ENCODE measurements at regions not wholly inside any gene's neighbourhood (a gene's known extent, or its start where the extent isn't known, plus 50 kb on each side); places are given as distances from the start of the nearest gene placed in this dataset.

- H3K27me3 ChIP-seq (ENCODE audit: control insufficient read depth in 1 of 2, insufficient read depth in 1 of 2, low read length in 2 of 2): no peaks in the 10 kb centered on the region
- no peak overlapping the region for H2AFZ ChIP-seq (ENCODE audit: low read depth, low read length)
- no peak overlapping the region for H3K14ac ChIP-seq (ENCODE audit: low read length in 2 of 2)
- no peak overlapping the region for H3K4ac ChIP-seq (ENCODE audit: low read depth in 1 of 2, low read length in 2 of 2)
- no peak overlapping the region for H3K27ac ChIP-seq (ENCODE audit: low read length, poor library complexity, severe bottlenecking)
- no peak overlapping the region for H3K4me2 ChIP-seq (ENCODE audit: low read length, poor library complexity, severe bottlenecking)
- no peak for DNase-seq
- no peak overlapping the region for H2AK5ac ChIP-seq (ENCODE audit: low read length, severe bottlenecking)
- no peak overlapping the region for H3K9ac ChIP-seq (ENCODE audit: low read length)
- H3K36me3 ChIP-seq (ENCODE audit: control insufficient read depth in 1 of 2, insufficient read depth in 2 of 2, low read depth in 1 of 2, low read length in 2 of 2): no peaks in the 10 kb centered on the region
- H2BK12ac ChIP-seq (ENCODE audit: low read length in 2 of 2): no peak overlapping the region
- H3K79me1 ChIP-seq (replicated peaks; ENCODE audit: low read length, poor library complexity, severe bottlenecking): no peaks in the 10 kb centered on the region
- H2BK5ac ChIP-seq (ENCODE audit: low read depth, low read length, poor library complexity, severe bottlenecking): no peak overlapping the region
- no peak overlapping the region for H2BK120ac ChIP-seq (ENCODE audit: low read depth, low read length)
- H3K18ac ChIP-seq (ENCODE audit: low read depth in 1 of 2, low read length in 2 of 2): no peak overlapping the region
- no peak overlapping the region for H2BK15ac ChIP-seq (ENCODE audit: low read depth, poor library complexity, severe bottlenecking)
- no peaks in the 10 kb centered on the region for H3K9me3 ChIP-seq (ENCODE audit: control insufficient read depth, low read length)
- no peak overlapping the region for H4K91ac ChIP-seq (ENCODE audit: low read length)
- H3K23ac ChIP-seq (ENCODE audit: low read length in 2 of 2): no peak overlapping the region
- no peak overlapping the region for H4K8ac ChIP-seq (ENCODE audit: low read length)
- no peak overlapping the region for H3K4me3 ChIP-seq (ENCODE audit: insufficient read depth in 1 of 2, low read depth in 1 of 2, low read length in 2 of 2)
- no peaks in the 10 kb centered on the region for H3K4me1 ChIP-seq (ENCODE audit: control insufficient read depth, insufficient read depth, low read depth, low read length)
These were observed 54.3 kb downstream of the HAND2 start for GRCh38 chr4:173475751-173476150.

GRCh38 chr4:173469622-173470021 lies 60.4 kb downstream of the HAND2 start:
- no peak overlapping the region for H3K4me3 ChIP-seq (ENCODE audit: insufficient read depth in 1 of 2, low read depth in 1 of 2, low read length in 2 of 2)
- DNase-seq: no peak
- no peak overlapping the region for H3K23ac ChIP-seq (ENCODE audit: low read length in 2 of 2)
- H2AK5ac ChIP-seq (ENCODE audit: low read length, severe bottlenecking): no peak overlapping the region
- no peak overlapping the region for H2BK12ac ChIP-seq (ENCODE audit: low read length in 2 of 2)
- H3K4ac ChIP-seq (ENCODE audit: low read depth in 1 of 2, low read length in 2 of 2): no peak overlapping the region
- H3K18ac ChIP-seq (ENCODE audit: low read depth in 1 of 2, low read length in 2 of 2): no peak overlapping the region
- H3K27me3 ChIP-seq (ENCODE audit: control insufficient read depth in 1 of 2, insufficient read depth in 1 of 2, low read length in 2 of 2): no peaks in the 10 kb centered on the region
- H3K79me1 ChIP-seq (replicated peaks; ENCODE audit: low read length, poor library complexity, severe bottlenecking): no peaks in the 10 kb centered on the region
- H3K4me2 ChIP-seq (ENCODE audit: low read length, poor library complexity, severe bottlenecking): no peak overlapping the region
- H4K91ac ChIP-seq (ENCODE audit: low read length): no peak overlapping the region
- H3K36me3 ChIP-seq (ENCODE audit: control insufficient read depth in 1 of 2, insufficient read depth in 2 of 2, low read depth in 1 of 2, low read length in 2 of 2): no peaks in the 10 kb centered on the region
- H3K9me3 ChIP-seq (ENCODE audit: control insufficient read depth, low read length): no peaks in the 10 kb centered on the region
- no peak overlapping the region for H2BK120ac ChIP-seq (ENCODE audit: low read depth, low read length)
- no peak overlapping the region for H2AFZ ChIP-seq (ENCODE audit: low read depth, low read length)
- 89% methylated on average over 7 of the region's 7 CpGs for WGBS
- H3K27ac ChIP-seq (ENCODE audit: low read length, poor library complexity, severe bottlenecking): no peak overlapping the region
- H2BK15ac ChIP-seq (ENCODE audit: low read depth, poor library complexity, severe bottlenecking): no peak overlapping the region
- no peak overlapping the region for H4K8ac ChIP-seq (ENCODE audit: low read length)
- no peaks in the 10 kb centered on the region for H3K4me1 ChIP-seq (ENCODE audit: control insufficient read depth, insufficient read depth, low read depth, low read length)
- H3K9ac ChIP-seq (ENCODE audit: low read length): no peak overlapping the region
- H2BK5ac ChIP-seq (ENCODE audit: low read depth, low read length, poor library complexity, severe bottlenecking): no peak overlapping the region
- no peak overlapping the region for H3K14ac ChIP-seq (ENCODE audit: low read length in 2 of 2)

GRCh38 chr4:173468314-173468713 lies 61.7 kb downstream of the HAND2 start:
- Histone ChIP-seq H2BK120ac (ENCODE audit: low read depth, low read length) (no peak overlapping the region), H3K4me2 (ENCODE audit: low read length, poor library complexity, severe bottlenecking) (no peak overlapping the region), H3K9ac (ENCODE audit: low read length) (no peak overlapping the region), H3K14ac (ENCODE audit: low read length in 2 of 2) (no peak overlapping the region), H3K27ac (ENCODE audit: low read length, poor library complexity, severe bottlenecking) (no peak overlapping the region), H2AFZ (ENCODE audit: low read depth, low read length) (no peak overlapping the region), H3K36me3 (ENCODE audit: control insufficient read depth in 1 of 2, insufficient read depth in 2 of 2, low read depth in 1 of 2, low read length in 2 of 2) (no peaks in the 10 kb centered on the region), H2BK12ac (ENCODE audit: low read length in 2 of 2) (no peak overlapping the region), H2BK15ac (ENCODE audit: low read depth, poor library complexity, severe bottlenecking) (no peak overlapping the region), H3K4ac (ENCODE audit: low read depth in 1 of 2, low read length in 2 of 2) (no peak overlapping the region), H2BK5ac (ENCODE audit: low read depth, low read length, poor library complexity, severe bottlenecking) (no peak overlapping the region), H3K18ac (ENCODE audit: low read depth in 1 of 2, low read length in 2 of 2) (no peak overlapping the region), H3K23ac (ENCODE audit: low read length in 2 of 2) (no peak overlapping the region), H4K8ac (ENCODE audit: low read length) (no peak overlapping the region), H3K79me1 (replicated peaks; ENCODE audit: low read length, poor library complexity, severe bottlenecking) (no peaks in the 10 kb centered on the region), H3K4me1 (ENCODE audit: control insufficient read depth, insufficient read depth, low read depth, low read length) (no peaks in the 10 kb centered on the region), H3K9me3 (ENCODE audit: control insufficient read depth, low read length) (no peaks in the 10 kb centered on the region), H3K4me3 (ENCODE audit: insufficient read depth in 1 of 2, low read depth in 1 of 2, low read length in 2 of 2) (no peak overlapping the region), H3K27me3 (ENCODE audit: control insufficient read depth in 1 of 2, insufficient read depth in 1 of 2, low read length in 2 of 2) (no peaks in the 10 kb centered on the region), H4K91ac (ENCODE audit: low read length) (no peak overlapping the region), H2AK5ac (ENCODE audit: low read length, severe bottlenecking) (no peak overlapping the region)
- DNase-seq: no peak

DNA sequence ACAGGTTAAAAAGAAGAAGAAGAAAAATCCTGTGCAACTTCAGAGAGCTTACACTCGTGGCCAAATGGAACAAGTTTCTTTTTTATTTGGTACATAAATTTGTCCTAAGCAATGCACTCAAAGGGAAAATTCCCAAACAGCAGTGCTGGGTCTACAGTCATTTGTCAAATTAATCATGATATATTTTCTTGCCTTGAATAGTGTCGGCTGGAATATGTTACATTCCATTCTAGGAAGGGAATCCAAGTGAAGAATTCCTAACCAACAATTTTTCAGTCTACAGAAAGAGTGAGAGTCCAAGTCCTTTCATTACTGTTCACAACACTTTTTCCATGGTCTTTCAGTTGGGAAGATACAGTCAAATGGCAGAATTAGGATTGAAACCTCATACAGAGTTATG lies 63.9 kb downstream of the HAND2 start:
- no peak overlapping the region for H3K18ac ChIP-seq (ENCODE audit: low read depth in 1 of 2, low read length in 2 of 2)
- no peak overlapping the region for H2BK5ac ChIP-seq (ENCODE audit: low read depth, low read length, poor library complexity, severe bottlenecking)
- no peak overlapping the region for H3K23ac ChIP-seq (ENCODE audit: low read length in 2 of 2)
- no peak overlapping the region for H3K14ac ChIP-seq (ENCODE audit: low read length in 2 of 2)
- DNase-seq: no peak
- H2AFZ ChIP-seq (ENCODE audit: low read depth, low read length): no peak overlapping the region
- no peak overlapping the region for H3K4me3 ChIP-seq (ENCODE audit: insufficient read depth in 1 of 2, low read depth in 1 of 2, low read length in 2 of 2)
- H2BK120ac ChIP-seq (ENCODE audit: low read depth, low read length): no peak overlapping the region
- no peaks in the 10 kb centered on the region for H3K79me1 ChIP-seq (replicated peaks; ENCODE audit: low read length, poor library complexity, severe bottlenecking)
- H3K4ac ChIP-seq (ENCODE audit: low read depth in 1 of 2, low read length in 2 of 2): no peak overlapping the region
- no peak overlapping the region for H3K27ac ChIP-seq (ENCODE audit: low read length, poor library complexity, severe bottlenecking)
- no peak overlapping the region for H4K8ac ChIP-seq (ENCODE audit: low read length)
- no peak overlapping the region for H3K9ac ChIP-seq (ENCODE audit: low read length)
- no peaks in the 10 kb centered on the region for H3K27me3 ChIP-seq (ENCODE audit: control insufficient read depth in 1 of 2, insufficient read depth in 1 of 2, low read length in 2 of 2)
- H2BK12ac ChIP-seq (ENCODE audit: low read length in 2 of 2): no peak overlapping the region
- H3K36me3 ChIP-seq (ENCODE audit: control insufficient read depth in 1 of 2, insufficient read depth in 2 of 2, low read depth in 1 of 2, low read length in 2 of 2): no peaks in the 10 kb centered on the region
- no peak overlapping the region for H4K91ac ChIP-seq (ENCODE audit: low read length)
- no peak overlapping the region for H2BK15ac ChIP-seq (ENCODE audit: low read depth, poor library complexity, severe bottlenecking)
- H3K4me2 ChIP-seq (ENCODE audit: low read length, poor library complexity, severe bottlenecking): no peak overlapping the region
- H3K4me1 ChIP-seq (ENCODE audit: control insufficient read depth, insufficient read depth, low read depth, low read length): no peaks in the 10 kb centered on the region
- H2AK5ac ChIP-seq (ENCODE audit: low read length, severe bottlenecking): no peak overlapping the region
- H3K9me3 ChIP-seq (ENCODE audit: control insufficient read depth, low read length): no peaks in the 10 kb centered on the region
- no CpG with 5 or more reads among the region's 2 CpGs for WGBS

All from mesenchymal stem cell (in vitro differentiated cells and primary cell).